ENCODE measurements at regions not wholly inside any gene's neighbourhood (a gene's known extent, or its start where the extent isn't known, plus 50 kb on each side); places are given as distances from the start of the nearest gene placed in this dataset.

- DNase-seq (no peak), ATAC-seq (no peak)
- Mint-ChIP-seq H3K27me3 (ENCODE audit: low read depth in 2 of 2) (no peaks in the 10 kb centered on the region), H3K4me1 (no peaks in the 10 kb centered on the region), H3K27ac (no peak overlapping the region), H3K9me3 (no peaks in the 10 kb centered on the region), H3K4me3 (no peak overlapping the region), H3K36me3 (no peaks in the 10 kb centered on the region)
- H3K27ac ChIP-seq (ENCODE audit: low read length): no peak overlapping the region
- H3K4me3 ChIP-seq (ENCODE audit: low read length): no peak overlapping the region
- H3K27me3 ChIP-seq (ENCODE audit: control insufficient read depth, insufficient read depth, low read length): no peaks in the 10 kb centered on the region
- intact Hi-C loops (cut with micrococcal nuclease): no loop called here
- TF ChIP-seq CTCF (IDR thresholded peaks at IDR 0.05): no peak
- 80% methylated on average over 12 of the region's 12 CpGs for WGBS (ENCODE audit: insufficient coverage)
- H3K4me1 ChIP-seq (ENCODE audit: control insufficient read depth, insufficient read depth, low read length): no peaks in the 10 kb centered on the region
- no peaks in the 10 kb centered on the region for H3K36me3 ChIP-seq (ENCODE audit: control insufficient read depth, insufficient read depth, low read length)
- no peaks in the 10 kb centered on the region for H3K9me3 ChIP-seq (ENCODE audit: control insufficient read depth, insufficient read depth, low read length)
These were observed 1294.7 kb downstream of the BRD1 start for GRCh38 chr22:48532986-48533385.

GRCh38 chr22:48531761-48532435 lies 1295.8 kb downstream of the BRD1 start:
- Mint-ChIP-seq H3K4me3 (no peak overlapping the region), H3K27ac (no peak overlapping the region), H3K27me3 (ENCODE audit: low read depth in 2 of 2) (no peaks in the 10 kb centered on the region), H3K9me3 (no peaks in the 10 kb centered on the region), H3K4me1 (no peaks in the 10 kb centered on the region), H3K36me3 (no peaks in the 10 kb centered on the region)
- Histone ChIP-seq H3K4me3 (ENCODE audit: low read length) (no peak overlapping the region), H3K27ac (ENCODE audit: low read length) (no peak overlapping the region), H3K9me3 (ENCODE audit: control insufficient read depth, insufficient read depth, low read length) (no peaks in the 10 kb centered on the region), H3K4me1 (ENCODE audit: control insufficient read depth, insufficient read depth, low read length) (no peaks in the 10 kb centered on the region), H3K36me3 (ENCODE audit: control insufficient read depth, insufficient read depth, low read length) (no peaks in the 10 kb centered on the region), H3K27me3 (ENCODE audit: control insufficient read depth, insufficient read depth, low read length) (no peaks in the 10 kb centered on the region)
- DNase-seq: no peak
- 85% methylated on average over 20 of the region's 20 CpGs for WGBS (ENCODE audit: insufficient coverage)
- intact Hi-C loops (cut with micrococcal nuclease): no loop called here
- TF ChIP-seq CTCF (IDR thresholded peaks at IDR 0.05): no peak
- no peak for ATAC-seq

- no peak for ATAC-seq
- intact Hi-C loops (cut with micrococcal nuclease): no loop called here
These were observed 1296.6 kb downstream of the BRD1 start for GRCh38 chr22:48531108-48531507.

More at GRCh38 chr22:48531108-48531507, 1296.6 kb downstream of the BRD1 start:
- no peaks in the 10 kb centered on the region for H3K27me3 Mint-ChIP-seq (ENCODE audit: low read depth in 2 of 2)
- Histone ChIP-seq H3K4me3 (ENCODE audit: low read length) (no peak overlapping the region), H3K27ac (ENCODE audit: low read length) (no peak overlapping the region), H3K9me3 (ENCODE audit: control insufficient read depth, insufficient read depth, low read length) (no peaks in the 10 kb centered on the region), H3K4me1 (ENCODE audit: control insufficient read depth, insufficient read depth, low read length) (no peaks in the 10 kb centered on the region), H3K27me3 (ENCODE audit: control insufficient read depth, insufficient read depth, low read length) (no peaks in the 10 kb centered on the region), H3K36me3 (ENCODE audit: control insufficient read depth, insufficient read depth, low read length) (no peaks in the 10 kb centered on the region)
- H3K9me3 Mint-ChIP-seq: no peaks in the 10 kb centered on the region
- no peak overlapping the region for H3K27ac Mint-ChIP-seq
- no peaks in the 10 kb centered on the region for H3K4me1 Mint-ChIP-seq
- WGBS (ENCODE audit: insufficient coverage): 78% methylated on average over 11 of the region's 11 CpGs
- H3K4me3 Mint-ChIP-seq: no peak overlapping the region
- no peaks in the 10 kb centered on the region for H3K36me3 Mint-ChIP-seq
- no peak for TF ChIP-seq CTCF (IDR thresholded peaks at IDR 0.05)
- no peak for DNase-seq
